SK-N-SH (cell line): ENCODE measurements at regions not wholly inside any gene's neighbourhood (a gene's known extent, or its start where the extent isn't known, plus 50 kb on each side); places are given as distances from the start of the nearest gene placed in this dataset.
"Not testable (repeated sequence)": the region's sequence is repeated elsewhere in the genome, so short reads cannot be mapped to it uniquely, and the experiment has no call there.

Experiments used
- CTCF ChIA-PET: fragments of 300-600, 350-600 bp; formaldehyde crosslinking; extraction: SDS; loops from one replicate; lab custom pipeline; 2021; lab: Yijun Ruan, JAX
- POLR2A ChIA-PET: fragments of 350-600 bp; sonication (Branson Sonifier 250); formaldehyde crosslinking; extraction: SDS; loops from one replicate; lab custom pipeline; 2020; ENCODE audit warnings: antibody characterized with exemption, inconsistent platforms; lab: Yijun Ruan, JAX
- DNase-seq: peaks from one replicate; pipeline ENCODE4 v3.0.0; 2012
- H2AFZ ChIP-seq: fragments of 200-600 bp; sonication (generic); 2 replicates; pipeline ENCODE4 v1.8.1; 2016; ENCODE audit warnings: antibody characterized with exemption, mild to moderate bottlenecking, low read depth
- H3F3A ChIP-seq: fragments of 200-600 bp; sonication (generic); replicated peaks from 2 replicates; pipeline ENCODE3; 2016; ENCODE audit warnings: antibody characterized with exemption, mild to moderate bottlenecking; ENCODE audit not compliant: insufficient read depth
- H3K27ac ChIP-seq, 2 experiments: fragments of 200-500 bp in 1 of 2; fragments of 200-600 bp in 1 of 2; sonication (Bioruptor generic) in 1 of 2; sonication (generic), shearing (Covaris generic) in 1 of 2; 2 replicates each; pipeline versions ENCODE4 v1.5.1 to v1.6.1; 2014 to 2016; ENCODE audit warnings: low read depth in 2 of 2, inconsistent platforms in 1 of 2, low read length in 1 of 2, mild to moderate bottlenecking in 1 of 2, mixed read lengths in 1 of 2
- H3K27me3 ChIP-seq: fragments of 200-600 bp; sonication (generic), shearing (Covaris generic); 2 replicates; pipeline ENCODE4 v1.6.1; 2016; ENCODE audit warnings: mixed run types; ENCODE audit not compliant: insufficient read depth
- H3K36me3 ChIP-seq, 2 experiments: fragments of 200-500 bp in 1 of 2; fragments of 200-600 bp in 1 of 2; sonication (Bioruptor generic) in 1 of 2; sonication (generic) in 1 of 2; replicated peaks in 1 of 2; 2 replicates each; pipeline versions ENCODE3 to v1.5.1; 2014 to 2016; ENCODE audit warnings: low read length in 1 of 2, mild to moderate bottlenecking in 1 of 2; ENCODE audit not compliant: insufficient read depth in 2 of 2, control insufficient read depth in 1 of 2
- H3K4me1 ChIP-seq, 2 experiments: fragments of 200-500 bp in 1 of 2; fragments of 200-600 bp in 1 of 2; sonication (Bioruptor generic) in 1 of 2; sonication (generic), shearing (Covaris generic) in 1 of 2; 2 replicates each; pipeline versions ENCODE4 v1.5.1 to v1.6.1; 2014 to 2016; ENCODE audit warnings: low read depth in 1 of 2, low read length in 1 of 2, mixed run types in 1 of 2; ENCODE audit not compliant: insufficient read depth in 2 of 2, control insufficient read depth in 1 of 2
- H3K4me2 ChIP-seq: fragments of 200-600 bp; sonication (generic), shearing (Covaris generic); 2 replicates; pipeline ENCODE4 v1.6.1; 2017; ENCODE audit warnings: mixed run types
- H3K4me3 ChIP-seq, 2 experiments: fragments of 200-500 bp in 1 of 2; fragments of 200-600 bp in 1 of 2; sonication (Bioruptor generic) in 1 of 2; sonication (generic), shearing (Covaris generic) in 1 of 2; 2 replicates each; pipeline versions ENCODE4 v1.5.1 to v1.8.1; 2014 to 2016; ENCODE audit warnings: low read depth in 2 of 2, inconsistent platforms in 1 of 2, low read length in 1 of 2, mild to moderate bottlenecking in 1 of 2, mixed read lengths in 1 of 2, moderate library complexity in 1 of 2
- H3K79me2 ChIP-seq: fragments of 200-600 bp; sonication (generic); 2 replicates; pipeline ENCODE4 v1.8.1; 2017; ENCODE audit warnings: mild to moderate bottlenecking; ENCODE audit not compliant: insufficient read depth
- H3K9ac ChIP-seq: fragments of 200-600 bp; sonication (generic); 2 replicates; pipeline ENCODE4 v1.6.1; 2017; ENCODE audit warnings: mixed run types
- H3K9me2 ChIP-seq: fragments of 200-600 bp; sonication (generic); 2 replicates; pipeline ENCODE4 v1.6.1; 2017; ENCODE audit warnings: mixed run types
- H3K9me3 ChIP-seq: fragments of 200-600 bp; sonication (generic); 2 replicates; pipeline ENCODE4 v1.6.1; 2017; ENCODE audit warnings: mixed run types, mild to moderate bottlenecking, moderate library complexity
- H4K20me1 ChIP-seq: fragments of 200-600 bp; sonication (generic); 2 replicates; pipeline ENCODE4 v1.6.1; 2017; ENCODE audit warnings: mild to moderate bottlenecking, mixed run types; ENCODE audit not compliant: insufficient read depth
- MAX ChIP-seq: IDR thresholded peaks from 2 replicates; pipeline ENCODE4 v1.4.0; 2012; ENCODE audit warnings: low read depth
- MXI1 ChIP-seq: IDR thresholded peaks from 2 replicates; pipeline ENCODE4 v1.6.1; 2012; ENCODE audit warnings: mild to moderate bottlenecking, low read depth, low read length, improper control_type of control experiment
- NRF1 ChIP-seq: IDR thresholded peaks from 2 replicates; pipeline ENCODE4 v1.6.1; 2012; ENCODE audit warnings: low read depth, mild to moderate bottlenecking, low read length
- REST ChIP-seq: IDR thresholded peaks from 2 replicates; pipeline ENCODE4 v1.6.1; 2012; ENCODE audit warnings: mild to moderate bottlenecking, low read depth, low read length, moderate library complexity
- RXRA ChIP-seq: IDR thresholded peaks from 2 replicates; pipeline ENCODE4 v1.4.0; 2012; ENCODE audit warnings: low read depth, mild to moderate bottlenecking, borderline replicate concordance
- SIN3A ChIP-seq: IDR thresholded peaks from 2 replicates; pipeline ENCODE4 v1.6.1; 2012; ENCODE audit warnings: low read depth, mild to moderate bottlenecking, low read length, moderate library complexity, borderline replicate concordance
- USF2 ChIP-seq: fragments of 150-350 bp; IDR thresholded peaks from 2 replicates; pipeline ENCODE4 v1.6.1; 2017; ENCODE audit warnings: antibody characterized with exemption, low read length, low read depth, borderline replicate concordance
- WGBS: methylation state at CpG from one replicate; pipeline ENCODE4 v1.1.6; 2017; ENCODE audit warnings: low lambda C conversion rate; 5-methylcytosine and 5-hydroxymethylcytosine counted together

- whole genome bisulfite sequencing: 44% methylated on average over 17 of the region's 19 CpGs
- H3K9ac ChIP-seq: no peak overlapping the region
- no peaks in the 10 kb centered on the region for H4K20me1 ChIP-seq
- H2AFZ ChIP-seq: no peak overlapping the region
- no peaks in the 10 kb centered on the region for H3K36me3 ChIP-seq
- H3K27me3 ChIP-seq: peaks cover 8% of the 10 kb centered on the region; the same call in 1 of the 2 replicates
- H3K9me3 ChIP-seq: no peaks in the 10 kb centered on the region
- no peaks in the 10 kb centered on the region for H3K4me1 ChIP-seq
- H3K4me2 ChIP-seq: no peak overlapping the region
- H3F3A ChIP-seq: no peaks in the 10 kb centered on the region
- no peaks in the 10 kb centered on the region for H3K79me2 ChIP-seq
- ChIA-PET POLR2A (no interaction called here), CTCF (no interaction called here)
- no peak overlapping the region for H3K4me3 ChIP-seq
- no peaks in the 10 kb centered on the region for H3K9me2 ChIP-seq
- DNase-seq: no peak
- H3K27ac ChIP-seq: no peak overlapping the region
- TF ChIP-seq MXI1: no peak
- no peak for TF ChIP-seq SIN3A
- no peak for TF ChIP-seq NRF1
- no peak for TF ChIP-seq REST
- TF ChIP-seq RXRA: no peak
These were observed 1166.2 kb downstream of the TAF11L14 start for GRCh38 chr5:18800293-18801025.

GRCh38 chr5:18801413-18801812 lies 1167.2 kb downstream of the TAF11L14 start:
- CTCF ChIA-PET, H3K36me3 ChIP-seq, H4K20me1 ChIP-seq, H3K9me2 ChIP-seq, H3K4me3 ChIP-seq, H3K4me1 ChIP-seq, H3K27ac ChIP-seq, DNase-seq, H3K4me2 ChIP-seq, H3K9me3 ChIP-seq, H3K79me2 ChIP-seq, H3K9ac ChIP-seq, POLR2A ChIA-PET, H2AFZ ChIP-seq, H3F3A ChIP-seq: not testable (repeated sequence)
- H3K27me3 ChIP-seq: peaks cover 12% of the 10 kb centered on the region; the same call in 1 of the 2 replicates
- 38% methylated on average over 3 of the region's 3 CpGs for WGBS

- H4K20me1 ChIP-seq: no peaks in the 10 kb centered on the region
- H3F3A ChIP-seq: no peaks in the 10 kb centered on the region
- WGBS: 2% methylated on average over 2 of the region's 2 CpGs
- no peaks in the 10 kb centered on the region for H3K9me2 ChIP-seq
- no peaks in the 10 kb centered on the region for H3K79me2 ChIP-seq
- H3K4me3 ChIP-seq: no peak overlapping the region
- no peak for DNase-seq
- no peak for TF ChIP-seq MXI1
- no peak for TF ChIP-seq MAX
- no peak for TF ChIP-seq USF2
- H3K27ac ChIP-seq: no peak overlapping the region
- H3K9me3 ChIP-seq: no peaks in the 10 kb centered on the region
- H3K9ac ChIP-seq: no peak overlapping the region
- H2AFZ ChIP-seq: no peak overlapping the region
- H3K4me2 ChIP-seq: no peak overlapping the region
- ChIA-PET CTCF (no interaction called here), POLR2A (no interaction called here)
- H3K36me3 ChIP-seq: no peaks in the 10 kb centered on the region
- peaks cover 12% of the 10 kb centered on the region; the same call in 1 of the 2 replicates for H3K27me3 ChIP-seq
- no peaks in the 10 kb centered on the region for H3K4me1 ChIP-seq
These were observed 1168.1 kb downstream of the TAF11L14 start for GRCh38 chr5:18802336-18802735.
